Smooth muscle cell (in vitro differentiated cells): ENCODE measurements at regions not wholly inside any gene's neighbourhood (a gene's known extent, or its start where the extent isn't known, plus 50 kb on each side); places are given as distances from the start of the nearest gene placed in this dataset.

ENCODE experiments used
- DNase-seq: peaks from one replicate; lab custom pipeline; 2025; ENCODE audit not compliant: unreplicated experiment; lab: John Stamatoyannopoulos, UW
- H2AFZ ChIP-seq: fragments of 200-600 bp; sonication (generic); 2 replicates; pipeline ENCODE4 v1.6.0; 2016; ENCODE audit warnings: antibody characterized with exemption, low read depth, mild to moderate bottlenecking
- H3F3A ChIP-seq: fragments of 200-600 bp; sonication (generic); 2 replicates; pipeline ENCODE4 v1.6.0; 2017; ENCODE audit warnings: antibody characterized with exemption, low read depth
- H3K27ac ChIP-seq: fragments of 200-600 bp; sonication (generic); 2 replicates; pipeline ENCODE4 v1.5.1; 2016; ENCODE audit warnings: low read depth, mild to moderate bottlenecking
- H3K27me3 ChIP-seq: fragments of 200-600 bp; sonication (generic); 2 replicates; pipeline ENCODE4 v1.6.1; 2016; ENCODE audit warnings: low read depth, mild to moderate bottlenecking
- H3K36me3 ChIP-seq: fragments of 200-600 bp; sonication (generic); 2 replicates; pipeline ENCODE4 v1.5.1; 2016; ENCODE audit warnings: low read depth
- H3K4me1 ChIP-seq: fragments of 200-600 bp; sonication (generic); 2 replicates; pipeline ENCODE4 v1.5.1; 2016; ENCODE audit warnings: low read depth
- H3K4me2 ChIP-seq: fragments of 200-600 bp; sonication (generic); 2 replicates; pipeline ENCODE4 v1.6.0; 2016; ENCODE audit warnings: mild to moderate bottlenecking
- H3K4me3 ChIP-seq: fragments of 200-600 bp; sonication (generic); 2 replicates; pipeline ENCODE4 v1.5.1; 2016; ENCODE audit warnings: mild to moderate bottlenecking
- H3K79me2 ChIP-seq: fragments of 200-600 bp; sonication (generic); 2 replicates; pipeline ENCODE4 v1.6.0; 2016; ENCODE audit warnings: low read depth, mild to moderate bottlenecking
- H3K9ac ChIP-seq: fragments of 200-600 bp; sonication (generic); 2 replicates; pipeline ENCODE4 v1.6.0; 2016; ENCODE audit warnings: low read depth
- H3K9me3 ChIP-seq: fragments of 200-600 bp; sonication (generic); replicated peaks from 2 replicates; pipeline ENCODE4 v1.5.1; 2016; ENCODE audit warnings: low read depth
- H4K20me1 ChIP-seq: fragments of 200-600 bp; sonication (generic); 2 replicates; pipeline ENCODE4 v1.6.0; 2016; ENCODE audit warnings: low read depth
- WGBS: methylation state at CpG from one replicate; pipeline ENCODE4 v1.1.7; 2016; ENCODE audit warnings: low lambda C conversion rate; 5-methylcytosine and 5-hydroxymethylcytosine counted together
- TF ChIP-seq, protein P1 (sequence below): fragments of 200-600 bp; sonication (generic); IDR thresholded peaks from 2 replicates; pipeline ENCODE4 v1.5.1; 2017; ENCODE audit warnings: borderline replicate concordance, mild to moderate bottlenecking, antibody characterized with exemption; ENCODE audit not compliant: insufficient read depth, poor library complexity, severe bottlenecking

DNA sequence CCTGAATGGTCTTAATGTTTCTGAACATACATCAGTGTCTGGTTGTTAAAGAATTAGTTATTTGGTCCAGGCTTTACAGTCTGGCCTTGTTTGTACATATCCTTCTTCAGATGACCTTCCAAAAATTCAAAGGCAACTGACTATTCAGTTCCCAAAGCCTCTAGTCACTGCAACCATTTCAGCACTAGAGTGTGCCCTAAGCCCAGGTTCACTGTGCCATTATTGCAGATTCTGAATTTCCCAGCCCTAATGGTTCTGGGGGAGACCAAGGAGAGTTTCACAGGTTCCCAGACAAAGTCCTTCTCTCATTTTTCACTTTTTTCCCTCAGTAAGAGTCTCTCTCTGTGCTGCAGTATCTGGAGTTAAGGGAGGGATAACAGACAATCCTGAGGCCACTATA is 235.8 kb downstream of the TRAM1L1 start:
- no peak for DNase-seq
- Histone ChIP-seq H3K4me2 (no peak overlapping the region), H3K4me3 (no peak overlapping the region), H2AFZ (no peak overlapping the region), H3K27ac (no peak overlapping the region), H3K27me3 (no peaks in the 10 kb centered on the region), H3K79me2 (no peaks in the 10 kb centered on the region), H3K9ac (no peak overlapping the region), H3K4me1 (no peaks in the 10 kb centered on the region), H4K20me1 (no peaks in the 10 kb centered on the region), H3K36me3 (no peaks in the 10 kb centered on the region), H3F3A (no peaks in the 10 kb centered on the region), H3K9me3 (no peaks in the 10 kb centered on the region)
- TF ChIP-seq, protein P1, sequence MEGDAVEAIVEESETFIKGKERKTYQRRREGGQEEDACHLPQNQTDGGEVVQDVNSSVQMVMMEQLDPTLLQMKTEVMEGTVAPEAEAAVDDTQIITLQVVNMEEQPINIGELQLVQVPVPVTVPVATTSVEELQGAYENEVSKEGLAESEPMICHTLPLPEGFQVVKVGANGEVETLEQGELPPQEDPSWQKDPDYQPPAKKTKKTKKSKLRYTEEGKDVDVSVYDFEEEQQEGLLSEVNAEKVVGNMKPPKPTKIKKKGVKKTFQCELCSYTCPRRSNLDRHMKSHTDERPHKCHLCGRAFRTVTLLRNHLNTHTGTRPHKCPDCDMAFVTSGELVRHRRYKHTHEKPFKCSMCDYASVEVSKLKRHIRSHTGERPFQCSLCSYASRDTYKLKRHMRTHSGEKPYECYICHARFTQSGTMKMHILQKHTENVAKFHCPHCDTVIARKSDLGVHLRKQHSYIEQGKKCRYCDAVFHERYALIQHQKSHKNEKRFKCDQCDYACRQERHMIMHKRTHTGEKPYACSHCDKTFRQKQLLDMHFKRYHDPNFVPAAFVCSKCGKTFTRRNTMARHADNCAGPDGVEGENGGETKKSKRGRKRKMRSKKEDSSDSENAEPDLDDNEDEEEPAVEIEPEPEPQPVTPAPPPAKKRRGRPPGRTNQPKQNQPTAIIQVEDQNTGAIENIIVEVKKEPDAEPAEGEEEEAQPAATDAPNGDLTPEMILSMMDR = no peak

DNA sequence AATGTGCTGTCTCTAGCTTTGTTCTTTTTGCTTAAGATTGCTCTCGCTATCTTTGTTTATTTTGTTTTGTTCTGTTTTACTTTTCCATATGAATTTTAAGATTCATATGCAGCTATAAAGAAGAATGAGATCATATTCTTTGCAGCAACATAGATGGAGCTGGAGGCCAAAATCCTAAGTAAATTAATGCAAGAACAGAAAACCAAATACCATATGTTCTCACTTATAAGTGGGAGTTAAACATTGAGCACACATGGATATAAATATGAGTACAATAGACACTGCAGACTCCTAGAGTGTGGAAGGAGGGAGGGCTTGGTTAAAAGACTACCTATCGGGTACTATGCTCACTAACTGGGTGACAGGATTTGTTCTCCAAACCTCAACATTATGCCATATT is 237.8 kb downstream of the TRAM1L1 start:
- Histone ChIP-seq H2AFZ (no peak overlapping the region), H3K79me2 (no peaks in the 10 kb centered on the region), H3K9me3 (no peaks in the 10 kb centered on the region), H4K20me1 (no peaks in the 10 kb centered on the region), H3K9ac (no peak overlapping the region), H3K4me2 (no peak overlapping the region), H3K36me3 (no peaks in the 10 kb centered on the region), H3K27ac (no peak overlapping the region), H3K27me3 (no peaks in the 10 kb centered on the region), H3F3A (no peaks in the 10 kb centered on the region), H3K4me3 (no peak overlapping the region), H3K4me1 (no peaks in the 10 kb centered on the region)
- no peak for DNase-seq
- WGBS = 88% methylated on average over 2 of the region's 2 CpGs
- TF ChIP-seq, protein P1 = no peak

DNA sequence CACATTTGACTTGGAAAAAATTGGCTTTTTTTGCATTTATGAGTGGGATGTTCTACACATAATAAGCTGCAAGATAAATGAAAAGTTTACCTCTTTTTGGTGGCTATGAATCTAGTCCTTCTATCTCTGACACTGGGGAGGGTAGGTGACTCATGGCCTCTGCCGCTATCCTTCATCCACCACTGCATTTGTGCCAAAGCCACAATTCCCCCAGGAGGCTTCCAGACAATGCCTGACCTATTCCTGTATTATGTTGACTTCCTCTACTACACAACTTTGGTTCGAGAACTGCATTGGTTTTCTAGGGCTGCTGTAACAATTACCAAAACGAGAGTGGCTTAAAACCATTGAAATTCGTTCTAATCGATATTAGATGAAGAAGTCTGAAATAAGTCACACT is 245.6 kb downstream of the TRAM1L1 start:
- no peaks in the 10 kb centered on the region for H4K20me1 ChIP-seq
- H3K4me2 ChIP-seq = no peak overlapping the region
- H3K9ac ChIP-seq = no peak overlapping the region
- H3K79me2 ChIP-seq = no peaks in the 10 kb centered on the region
- TF ChIP-seq, protein P1 = no peak
- no peak overlapping the region for H2AFZ ChIP-seq
- H3K4me3 ChIP-seq = no peak overlapping the region
- H3K27ac ChIP-seq = no peak overlapping the region
- DNase-seq = no peak
- WGBS = 86% methylated on average over 5 of the region's 5 CpGs
- no peaks in the 10 kb centered on the region for H3K27me3 ChIP-seq
- H3K9me3 ChIP-seq = no peaks in the 10 kb centered on the region
- no peaks in the 10 kb centered on the region for H3K4me1 ChIP-seq
- no peaks in the 10 kb centered on the region for H3F3A ChIP-seq
- H3K36me3 ChIP-seq = no peaks in the 10 kb centered on the region

DNA sequence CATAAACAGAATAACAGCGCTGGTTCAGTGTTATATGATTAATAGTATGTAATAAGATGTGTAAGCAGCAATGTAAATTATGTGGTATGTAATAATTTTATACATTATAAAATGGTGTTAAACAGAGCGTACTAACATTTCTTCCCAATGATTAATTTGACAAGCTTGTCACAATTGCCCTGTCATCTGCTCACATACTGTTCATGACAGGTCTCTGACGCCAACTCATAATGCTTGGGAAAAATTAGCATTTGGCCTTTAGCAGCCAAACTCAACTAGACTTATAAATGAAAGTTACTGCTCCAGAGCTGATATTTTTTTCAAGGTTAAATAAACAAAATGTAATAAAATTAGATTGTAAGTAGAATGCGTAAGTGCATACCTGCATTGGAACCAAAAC is 246.8 kb downstream of the TRAM1L1 start:
- Histone ChIP-seq H3K4me1 (no peaks in the 10 kb centered on the region), H3K79me2 (no peaks in the 10 kb centered on the region), H3K9me3 (no peaks in the 10 kb centered on the region), H3K9ac (no peak overlapping the region), H3K4me2 (no peak overlapping the region), H3K27me3 (no peaks in the 10 kb centered on the region), H3K27ac (no peak overlapping the region), H3F3A (no peaks in the 10 kb centered on the region), H4K20me1 (no peaks in the 10 kb centered on the region), H2AFZ (no peak overlapping the region), H3K4me3 (no peak overlapping the region), H3K36me3 (no peaks in the 10 kb centered on the region)
- WGBS = 89% methylated on average over 4 of the region's 4 CpGs
- TF ChIP-seq, protein P1 = no peak
- no peak for DNase-seq
